H9 (cell line): ENCODE measurements at regions not wholly inside any gene's neighbourhood (a gene's known extent, or its start where the extent isn't known, plus 50 kb on each side); places are given as distances from the start of the nearest gene placed in this dataset.

Source experiments
- DNase-seq: peaks from one replicate; pipeline ENCODE4 v3.0.0-alpha.2; 2017
- H2AFZ ChIP-seq: one replicate; pipeline ENCODE4 v1.6.1; 2013; ENCODE audit warnings: mild to moderate bottlenecking, low read length, control low read depth, moderate library complexity
- H2AK5ac ChIP-seq: 2 replicates; pipeline ENCODE4 v1.6.1; 2013; ENCODE audit warnings: low read length, control low read depth, mixed read lengths; ENCODE audit not compliant: insufficient read length
- H2BK120ac ChIP-seq: one replicate; pipeline ENCODE4 v1.6.1; 2013; ENCODE audit warnings: low read depth, mild to moderate bottlenecking, low read length, control low read depth, inconsistent platforms; ENCODE audit not compliant: poor library complexity, severe bottlenecking
- H2BK12ac ChIP-seq: 2 replicates; pipeline ENCODE4 v1.6.1; 2013; ENCODE audit warnings: low read length, control low read depth, mixed read lengths, low read depth; ENCODE audit not compliant: insufficient read length
- H2BK15ac ChIP-seq: 2 replicates; pipeline ENCODE4 v1.6.1; 2013; ENCODE audit warnings: low read depth, low read length, control low read depth
- H2BK20ac ChIP-seq: one replicate; pipeline ENCODE4 v1.6.1; 2013; ENCODE audit warnings: low read depth, mild to moderate bottlenecking, low read length, control low read depth, inconsistent platforms; ENCODE audit not compliant: poor library complexity, severe bottlenecking
- H2BK5ac ChIP-seq: 2 replicates; pipeline ENCODE4 v1.6.1; 2013; ENCODE audit warnings: low read length, control low read depth, mixed read lengths; ENCODE audit not compliant: insufficient read length
- H3K14ac ChIP-seq: 2 replicates; pipeline ENCODE4 v1.6.1; 2013; ENCODE audit warnings: low read length, control low read depth; ENCODE audit not compliant: insufficient read depth
- H3K18ac ChIP-seq: 2 replicates; pipeline ENCODE4 v1.6.1; 2013; ENCODE audit warnings: low read depth, mild to moderate bottlenecking, mixed read lengths, low read length, control low read depth; ENCODE audit not compliant: insufficient read length
- H3K23ac ChIP-seq: 2 replicates; pipeline ENCODE4 v1.6.1; 2013; ENCODE audit warnings: low read length, control low read depth, mixed read lengths, low read depth; ENCODE audit not compliant: insufficient read length
- H3K23me2 ChIP-seq: 2 replicates; pipeline ENCODE4 v1.6.1; 2013; ENCODE audit warnings: low read depth, mild to moderate bottlenecking, mixed read lengths, low read length, control low read depth; ENCODE audit not compliant: insufficient read length, poor library complexity, severe bottlenecking
- H3K27ac ChIP-seq: 2 replicates; pipeline ENCODE4 v1.5.1; 2013; ENCODE audit warnings: low read length, control low read depth, mixed read lengths, low read depth; ENCODE audit not compliant: insufficient read length
- H3K27me3 ChIP-seq: 2 replicates; pipeline ENCODE4 v1.6.1; 2013; ENCODE audit warnings: low read length, control low read depth, inconsistent platforms; ENCODE audit not compliant: insufficient read depth
- H3K4ac ChIP-seq: 2 replicates; pipeline ENCODE4 v1.6.1; 2013; ENCODE audit warnings: low read depth, mild to moderate bottlenecking, control low read depth, inconsistent platforms, low read length, moderate library complexity
- H3K4me1 ChIP-seq: 2 replicates; pipeline ENCODE4 v1.6.1; 2013; ENCODE audit warnings: low read length, control low read depth, inconsistent platforms; ENCODE audit not compliant: insufficient read depth
- H3K4me2 ChIP-seq: 2 replicates; pipeline ENCODE4 v1.6.1; 2013; ENCODE audit warnings: low read length, control low read depth, mixed read lengths; ENCODE audit not compliant: insufficient read length, insufficient read depth
- H3K56ac ChIP-seq: 2 replicates; pipeline ENCODE4 v1.6.1; 2013; ENCODE audit warnings: low read depth, mild to moderate bottlenecking, mixed read lengths, low read length, control low read depth; ENCODE audit not compliant: insufficient read length
- H3K79me1 ChIP-seq: 2 replicates; pipeline ENCODE4 v1.6.1; 2013; ENCODE audit warnings: low read depth, mild to moderate bottlenecking, moderate library complexity, low read length, control low read depth, inconsistent platforms; ENCODE audit not compliant: insufficient read depth, poor library complexity, severe bottlenecking
- H3K79me2 ChIP-seq: 2 replicates; pipeline ENCODE4 v1.6.1; 2013; ENCODE audit warnings: low read length, control low read depth, inconsistent platforms; ENCODE audit not compliant: insufficient read depth
- H3K9ac ChIP-seq: 2 replicates; pipeline ENCODE4 v1.6.1; 2013; ENCODE audit warnings: low read length, control low read depth, mixed read lengths; ENCODE audit not compliant: insufficient read length; ENCODE audit errors: extremely low read depth
- H3K9me3 ChIP-seq: one replicate; pipeline ENCODE4 v1.6.1; 2013; ENCODE audit warnings: low read depth, low read length, inconsistent platforms; ENCODE audit not compliant: control insufficient read depth
- H3T11ph ChIP-seq: one replicate; pipeline ENCODE4 v1.6.1; 2013; ENCODE audit warnings: mild to moderate bottlenecking, low read length, control low read depth, inconsistent platforms
- H4K20me1 ChIP-seq: one replicate; pipeline ENCODE4 v1.6.1; 2013; ENCODE audit not compliant: control insufficient read depth, insufficient read length, insufficient read depth
- H4K5ac ChIP-seq: 2 replicates; pipeline ENCODE4 v1.6.1; 2013; ENCODE audit warnings: low read depth, mild to moderate bottlenecking, mixed read lengths, low read length, control low read depth; ENCODE audit not compliant: insufficient read length
- H4K8ac ChIP-seq: replicated peaks from 2 replicates; pipeline ENCODE4 v1.6.1; 2013; ENCODE audit warnings: low read length, control low read depth, mixed read lengths, low read depth; ENCODE audit not compliant: insufficient read length
- H4K91ac ChIP-seq: 2 replicates; pipeline ENCODE4 v1.6.1; 2013; ENCODE audit warnings: low read depth, mild to moderate bottlenecking, moderate library complexity, mixed read lengths, low read length, control low read depth; ENCODE audit not compliant: insufficient read length
- H3K27ac Mint-ChIP-seq, 3 experiments: 2 replicates in 2 of 3; 3 replicates in 1 of 3; pipeline ENCODE4 v1.8.0; 2020 to 2021; ENCODE audit warnings: mixed read lengths in 3 of 3, mild to moderate bottlenecking in 1 of 3, moderate library complexity in 1 of 3
- H3K27me3 Mint-ChIP-seq: 2 replicates; pipeline ENCODE4 v1.8.0; 2021; ENCODE audit warnings: low read depth, mild to moderate bottlenecking, moderate library complexity, mixed read lengths
- H3K36me3 Mint-ChIP-seq, 3 experiments: 2 replicates in 2 of 3; 3 replicates in 1 of 3; pipeline ENCODE4 v1.8.0; 2020 to 2021; ENCODE audit warnings: low read depth in 3 of 3, mixed read lengths in 3 of 3; ENCODE audit not compliant: insufficient read depth in 1 of 3
- H3K4me1 Mint-ChIP-seq, 2 experiments: 2 replicates each; pipeline ENCODE4 v1.8.0; 2020; ENCODE audit warnings: mixed read lengths in 2 of 2
- H3K4me3 Mint-ChIP-seq, 2 experiments: 2 replicates in 1 of 2; 3 replicates in 1 of 2; pipeline ENCODE4 v1.8.0; 2020 to 2021; ENCODE audit warnings: mild to moderate bottlenecking in 2 of 2, mixed read lengths in 2 of 2, moderate library complexity in 1 of 2
- H3K9me3 Mint-ChIP-seq, 2 experiments: 2 replicates in 1 of 2; 3 replicates in 1 of 2; pipeline ENCODE4 v1.8.0; 2020; ENCODE audit warnings: mild to moderate bottlenecking in 2 of 2, mixed read lengths in 2 of 2, moderate library complexity in 1 of 2
- WGBS: extraction: QIAGEN DNeasy Blood & Tissue Kit; methylation state at CpG from one replicate; pipeline ENCODE4 v1.1.7; 2013; ENCODE audit warnings: missing lambda C conversion rate, low lambda C conversion rate, mixed read lengths; ENCODE audit not compliant: insufficient read length; ENCODE audit errors: extremely low coverage; 5-methylcytosine and 5-hydroxymethylcytosine counted together
- TF ChIP-seq, protein P1 (sequence below): fragments of 200-600 bp; sonication (generic); conservative IDR thresholded peaks from 3 replicates; pipeline ENCODE4 v1.8.0; 2021; ENCODE audit warnings: antibody characterized with exemption, mild to moderate bottlenecking

DNA sequence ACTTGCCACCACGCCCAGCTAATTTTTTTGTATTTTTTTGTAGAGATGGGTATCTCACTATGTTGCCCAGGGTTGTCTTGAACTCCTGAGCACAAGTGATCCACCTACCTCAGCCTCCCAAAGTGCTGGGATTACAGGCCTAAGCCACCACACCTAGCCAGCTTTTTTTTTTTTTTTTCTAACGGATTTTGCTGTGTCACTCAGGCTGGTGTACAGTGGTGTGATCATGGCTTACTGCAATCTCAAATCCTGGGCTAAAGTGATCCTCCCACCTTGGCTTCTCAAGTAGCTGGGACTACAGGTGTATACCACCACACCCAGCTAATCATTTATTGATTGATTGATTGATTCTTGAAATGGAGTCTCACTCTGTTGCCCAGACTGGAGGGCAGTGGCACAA lies 106.0 kb upstream of the TRIM24 start:
- WGBS = no CpG with 5 or more reads among the region's 2 CpGs
- peaks cover 14 to 17% of the 10 kb centered on the region in 2 experiments for H3K9me3 Mint-ChIP-seq
- no peak overlapping the region for H3K4me2 ChIP-seq
- no peaks in the 10 kb centered on the region for H4K20me1 ChIP-seq
- no peak overlapping the region for H4K8ac ChIP-seq
- no peak overlapping the region; a peak in 1 of 7 replicates for H3K27ac Mint-ChIP-seq
- H3K4ac ChIP-seq = no peak overlapping the region
- TF ChIP-seq, protein P1, sequence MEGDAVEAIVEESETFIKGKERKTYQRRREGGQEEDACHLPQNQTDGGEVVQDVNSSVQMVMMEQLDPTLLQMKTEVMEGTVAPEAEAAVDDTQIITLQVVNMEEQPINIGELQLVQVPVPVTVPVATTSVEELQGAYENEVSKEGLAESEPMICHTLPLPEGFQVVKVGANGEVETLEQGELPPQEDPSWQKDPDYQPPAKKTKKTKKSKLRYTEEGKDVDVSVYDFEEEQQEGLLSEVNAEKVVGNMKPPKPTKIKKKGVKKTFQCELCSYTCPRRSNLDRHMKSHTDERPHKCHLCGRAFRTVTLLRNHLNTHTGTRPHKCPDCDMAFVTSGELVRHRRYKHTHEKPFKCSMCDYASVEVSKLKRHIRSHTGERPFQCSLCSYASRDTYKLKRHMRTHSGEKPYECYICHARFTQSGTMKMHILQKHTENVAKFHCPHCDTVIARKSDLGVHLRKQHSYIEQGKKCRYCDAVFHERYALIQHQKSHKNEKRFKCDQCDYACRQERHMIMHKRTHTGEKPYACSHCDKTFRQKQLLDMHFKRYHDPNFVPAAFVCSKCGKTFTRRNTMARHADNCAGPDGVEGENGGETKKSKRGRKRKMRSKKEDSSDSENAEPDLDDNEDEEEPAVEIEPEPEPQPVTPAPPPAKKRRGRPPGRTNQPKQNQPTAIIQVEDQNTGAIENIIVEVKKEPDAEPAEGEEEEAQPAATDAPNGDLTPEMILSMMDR = no peak
- H2BK12ac ChIP-seq = no peak overlapping the region
- no peak overlapping the region for H4K5ac ChIP-seq
- no peak overlapping the region for H3K18ac ChIP-seq
- no peak overlapping the region for H3K9ac ChIP-seq
- no peaks in the 10 kb centered on the region for H3K4me1 ChIP-seq
- no peak overlapping the region for H3K23ac ChIP-seq
- H3K27me3 Mint-ChIP-seq = no peaks in the 10 kb centered on the region
- H3K79me2 ChIP-seq = no peaks in the 10 kb centered on the region
- no peak overlapping the region for H2BK120ac ChIP-seq
- no peak overlapping the region for H4K91ac ChIP-seq
- no peak overlapping the region for H3K27ac ChIP-seq
- no peak overlapping the region for H3K56ac ChIP-seq
- no peak overlapping the region for H3K4me3 Mint-ChIP-seq
- no peak overlapping the region for H2AFZ ChIP-seq
- peaks cover 5% of the 10 kb centered on the region for H3K9me3 ChIP-seq
- no peaks in the 10 kb centered on the region for H3K27me3 ChIP-seq
- no peak overlapping the region for H2AK5ac ChIP-seq
- no peak overlapping the region for H3K14ac ChIP-seq
- H3K36me3 Mint-ChIP-seq = peaks cover 8 to 15% (median 9%) of the 10 kb centered on the region in 3 experiments; a peak in 6 of 7 replicates
- H2BK20ac ChIP-seq = no peak overlapping the region
- H3K4me1 Mint-ChIP-seq = peaks cover 4 to 6% of the 10 kb centered on the region in 2 experiments; a peak in 3 of 4 replicates
- H3K79me1 ChIP-seq = no peaks in the 10 kb centered on the region
- H3T11ph ChIP-seq = no peak overlapping the region
- DNase-seq = no peak
- no peak overlapping the region for H2BK5ac ChIP-seq
- H3K23me2 ChIP-seq = no peaks in the 10 kb centered on the region
- no peak overlapping the region for H2BK15ac ChIP-seq
